ENCODE measurements at regions not wholly inside any gene's neighbourhood (a gene's known extent, or its start where the extent isn't known, plus 50 kb on each side); places are given as distances from the start of the nearest gene placed in this dataset.
"Not testable (repeated sequence)": the region's sequence is repeated elsewhere in the genome, so short reads cannot be mapped to it uniquely, and the experiment has no call there.

GRCh38 chr18:52156166-52156565, 183.8 kb upstream of the DCC start:
- Histone ChIP-seq H3K36me3 (no peaks in the 10 kb centered on the region), H3K4me1 (ENCODE audit: control insufficient read depth in 1 of 2, low read depth in 2 of 2) (no peaks in the 10 kb centered on the region), H3K4me3 (no peak overlapping the region), H3K27me3 (replicated peaks; ENCODE audit: insufficient read depth) (no peaks in the 10 kb centered on the region), H3K9me3 (no peaks in the 10 kb centered on the region), H3K27ac (no peak overlapping the region)
- TF ChIP-seq CTCF (IDR thresholded peaks at IDR 0.05) = no peak
- DNase-seq (ENCODE audit: low spot score) = no peak
- ATAC-seq (ENCODE audit: insufficient number of reproducible peaks, low FRiP score, low read depth) = no peak

- no peak for TF ChIP-seq CTCF (IDR thresholded peaks at IDR 0.05)
- Histone ChIP-seq H3K36me3 (no peaks in the 10 kb centered on the region), H3K27me3 (replicated peaks; ENCODE audit: insufficient read depth) (no peaks in the 10 kb centered on the region), H3K4me1 (ENCODE audit: control insufficient read depth in 1 of 2, low read depth in 2 of 2) (no peaks in the 10 kb centered on the region), H3K27ac (no peak overlapping the region), H3K9me3 (peaks cover 5% of the 10 kb centered on the region), H3K4me3 (no peak overlapping the region)
- ATAC-seq (ENCODE audit: insufficient number of reproducible peaks, low FRiP score, low read depth) (no peak), DNase-seq (ENCODE audit: low spot score) (no peak)
These were observed 179.4 kb upstream of the DCC start for GRCh38 chr18:52160636-52161035.

- DNase-seq (ENCODE audit: low spot score) (no peak), ATAC-seq (ENCODE audit: insufficient number of reproducible peaks, low FRiP score, low read depth) (no peak)
- Histone ChIP-seq H3K9me3 (peaks cover 5% of the 10 kb centered on the region), H3K4me1 (ENCODE audit: control insufficient read depth in 1 of 2, low read depth in 2 of 2) (no peaks in the 10 kb centered on the region), H3K27ac (no peak overlapping the region), H3K27me3 (replicated peaks; ENCODE audit: insufficient read depth) (no peaks in the 10 kb centered on the region), H3K4me3 (no peak overlapping the region), H3K36me3 (no peaks in the 10 kb centered on the region)
- no peak for TF ChIP-seq CTCF (IDR thresholded peaks at IDR 0.05)
These were observed 176.5 kb upstream of the DCC start for GRCh38 chr18:52163478-52163877.

GRCh38 chr18:52168131-52168530, 171.9 kb upstream of the DCC start:
- not testable (repeated sequence) for ATAC-seq (ENCODE audit: insufficient number of reproducible peaks, low FRiP score, low read depth); H3K27me3 ChIP-seq (replicated peaks; ENCODE audit: insufficient read depth); DNase-seq (ENCODE audit: low spot score); H3K4me1 ChIP-seq (ENCODE audit: control insufficient read depth in 1 of 2, low read depth in 2 of 2); H3K27ac ChIP-seq; H3K36me3 ChIP-seq; H3K9me3 ChIP-seq; H3K4me3 ChIP-seq

- Histone ChIP-seq H3K27ac (no peak overlapping the region), H3K9me3 (no peaks in the 10 kb centered on the region), H3K4me1 (ENCODE audit: control insufficient read depth in 1 of 2, low read depth in 2 of 2) (no peaks in the 10 kb centered on the region), H3K36me3 (no peaks in the 10 kb centered on the region), H3K4me3 (no peak overlapping the region), H3K27me3 (replicated peaks; ENCODE audit: insufficient read depth) (no peaks in the 10 kb centered on the region)
- TF ChIP-seq CTCF (IDR thresholded peaks at IDR 0.05) = no peak
- ATAC-seq (ENCODE audit: insufficient number of reproducible peaks, low FRiP score, low read depth) (no peak), DNase-seq (ENCODE audit: low spot score) (no peak)
These were observed 165.8 kb upstream of the DCC start for GRCh38 chr18:52174220-52174619.

GRCh38 chr18:52175406-52175805, 164.6 kb upstream of the DCC start:
- Histone ChIP-seq H3K27ac (no peak overlapping the region), H3K4me1 (ENCODE audit: control insufficient read depth in 1 of 2, low read depth in 2 of 2) (no peaks in the 10 kb centered on the region), H3K27me3 (replicated peaks; ENCODE audit: insufficient read depth) (no peaks in the 10 kb centered on the region), H3K9me3 (no peaks in the 10 kb centered on the region), H3K36me3 (no peaks in the 10 kb centered on the region), H3K4me3 (no peak overlapping the region)
- no peak for ATAC-seq (ENCODE audit: insufficient number of reproducible peaks, low FRiP score, low read depth)
- no peak for DNase-seq (ENCODE audit: low spot score)
- TF ChIP-seq CTCF (IDR thresholded peaks at IDR 0.05) = no peak

Measured in thoracic aorta (tissue), 2 donors.